Liver (tissue), 8 donors: ENCODE measurements at regions not wholly inside any gene's neighbourhood (a gene's known extent, or its start where the extent isn't known, plus 50 kb on each side); places are given as distances from the start of the nearest gene placed in this dataset.

Experiments
- DNase-seq: peaks from one replicate; pipeline ENCODE4 v3.0.0-alpha.2; 2017; ENCODE audit warnings: low spot score
- H3K27ac ChIP-seq, 2 donors: one replicate each; pipeline ENCODE4 v1.7.0; 2013; ENCODE audit warnings: inconsistent platforms in 2 of 2, low read length in 2 of 2, control low read depth in 1 of 2, low read depth in 1 of 2, mild to moderate bottlenecking in 1 of 2
- H3K27me3 ChIP-seq, 4 donors: one replicate each; pipeline versions ENCODE4 v1.6.1 to v1.7.0; 2013; ENCODE audit warnings: low read length in 3 of 4, inconsistent platforms in 1 of 4, mild to moderate bottlenecking in 1 of 4, moderate library complexity in 1 of 4; ENCODE audit not compliant: control insufficient read depth in 4 of 4, insufficient read depth in 4 of 4
- H3K36me3 ChIP-seq, 4 donors: one replicate each; pipeline versions ENCODE4 v1.6.1 to v1.7.0; 2013; ENCODE audit warnings: low read length in 3 of 4, mild to moderate bottlenecking in 3 of 4, low read depth in 1 of 4, moderate library complexity in 1 of 4; ENCODE audit not compliant: control insufficient read depth in 4 of 4, insufficient read depth in 3 of 4
- H3K4me1 ChIP-seq, 4 donors: one replicate each; pipeline versions ENCODE4 v1.6.1 to v1.7.0; 2013; ENCODE audit warnings: low read length in 3 of 4, mild to moderate bottlenecking in 3 of 4, moderate library complexity in 1 of 4; ENCODE audit not compliant: control insufficient read depth in 4 of 4, insufficient read depth in 4 of 4
- H3K4me3 ChIP-seq, 3 donors: one replicate each; pipeline versions ENCODE4 v1.6.1 to v1.7.0; 2013; ENCODE audit warnings: low read length in 3 of 3, control low read depth in 1 of 3, low read depth in 1 of 3, mild to moderate bottlenecking in 1 of 3
- H3K9ac ChIP-seq, 2 donors: one replicate each; pipeline ENCODE4 v1.7.0; 2013; ENCODE audit warnings: low read length in 2 of 2, mild to moderate bottlenecking in 2 of 2, moderate library complexity in 2 of 2, control low read depth in 1 of 2, low read depth in 1 of 2
- H3K9me3 ChIP-seq, 4 donors: one replicate each; pipeline versions ENCODE4 v1.6.1 to v1.7.0; 2013; ENCODE audit warnings: low read length in 3 of 4; ENCODE audit not compliant: control insufficient read depth in 4 of 4
- CTCF ChIP-seq: fragments of 150-350 bp; IDR thresholded peaks from 2 replicates; pipeline ENCODE4 v1.5.1; 2017; ENCODE audit warnings: improper control_type of control experiment, low read depth, low read length; ENCODE audit not compliant: missing input control
- FOXA1 ChIP-seq: IDR thresholded peaks from 2 replicates; pipeline ENCODE4 v1.6.1; 2016; ENCODE audit warnings: antibody characterized with exemption
- FOXA2 ChIP-seq: IDR thresholded peaks from 2 replicates; pipeline ENCODE4 v1.6.1; 2016; ENCODE audit warnings: antibody characterized with exemption
- GABPA ChIP-seq, 2 donors: IDR thresholded peaks in 1 of 2; conservative IDR thresholded peaks in 1 of 2; 2 replicates each; pipeline ENCODE4 v1.6.1; 2016; ENCODE audit warnings: antibody characterized with exemption in 2 of 2, mild to moderate bottlenecking in 1 of 2, moderate library complexity in 1 of 2
- HNF4A ChIP-seq, 2 donors: conservative IDR thresholded peaks; 2 replicates each; pipeline ENCODE4 v1.6.1; 2016; ENCODE audit warnings: antibody characterized with exemption in 2 of 2, mild to moderate bottlenecking in 2 of 2
- HNF4G ChIP-seq: IDR thresholded peaks from 2 replicates; pipeline ENCODE4 v1.6.1; 2016; ENCODE audit warnings: antibody characterized with exemption
- JUND ChIP-seq, 2 donors: IDR thresholded peaks; 2 replicates each; pipeline ENCODE4 v1.6.1; 2016; ENCODE audit warnings: antibody characterized with exemption in 2 of 2
- MAX ChIP-seq: IDR thresholded peaks from 2 replicates; pipeline ENCODE4 v1.6.1; 2016; ENCODE audit warnings: antibody characterized with exemption
- NR2F2 ChIP-seq: IDR thresholded peaks from 2 replicates; pipeline ENCODE4 v1.6.1; 2016; ENCODE audit warnings: antibody characterized with exemption
- RAD21 ChIP-seq, 2 donors: IDR thresholded peaks; 2 replicates each; pipeline ENCODE4 v1.6.1; 2016; ENCODE audit warnings: antibody characterized with exemption in 2 of 2, mild to moderate bottlenecking in 2 of 2
- REST ChIP-seq: IDR thresholded peaks from 2 replicates; pipeline ENCODE4 v1.6.1; 2016; ENCODE audit warnings: antibody characterized with exemption, mild to moderate bottlenecking
- RXRA ChIP-seq, 2 donors: IDR thresholded peaks; 2 replicates each; pipeline ENCODE4 v1.6.1; 2017 to 2018; ENCODE audit warnings: antibody characterized with exemption in 2 of 2, mild to moderate bottlenecking in 1 of 2
- TAF1 ChIP-seq: conservative IDR thresholded peaks from 2 replicates; pipeline ENCODE4 v1.6.1; 2016; ENCODE audit warnings: antibody characterized with exemption, mild to moderate bottlenecking
- YY1 ChIP-seq: IDR thresholded peaks from 2 replicates; pipeline ENCODE4 v1.6.1; 2016; ENCODE audit warnings: antibody characterized with exemption, mild to moderate bottlenecking
- ZBTB33 ChIP-seq: IDR thresholded peaks from 2 replicates; pipeline ENCODE4 v1.6.1; 2016; ENCODE audit warnings: antibody characterized with exemption
- WGBS: extraction: QIAGEN DNeasy Blood & Tissue Kit; methylation state at CpG from one replicate; pipeline ENCODE4 v1.1.7; 2013; 5-methylcytosine and 5-hydroxymethylcytosine counted together
- donor health status: healthy.
- donor health status: healthy.
- donor health status: healthy.
- donor health status: healthy.
- donor health status: healthy.

DNA sequence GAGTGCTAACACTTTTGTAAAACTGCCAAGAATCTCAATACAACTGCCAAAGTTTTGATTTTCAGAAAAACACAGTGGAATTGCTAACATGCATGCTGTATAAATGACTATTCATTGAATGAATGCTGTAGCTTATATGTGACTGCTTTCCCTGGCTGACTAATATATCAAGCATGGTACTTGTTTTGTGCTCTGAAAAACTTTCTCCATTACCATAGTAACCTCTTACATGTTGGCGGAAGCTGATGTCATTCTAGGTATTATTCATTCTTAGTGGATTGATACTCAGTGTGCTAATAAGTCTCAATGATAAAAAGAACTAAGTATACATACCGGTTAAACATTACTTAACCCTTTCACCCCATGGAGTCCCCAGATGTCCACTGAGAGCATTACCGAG lies 166.1 kb upstream of the MYO16 start:
- 72% methylated on average over 3 of the region's 3 CpGs for WGBS
- Histone ChIP-seq H3K9ac (no peak overlapping the region), H3K27me3 (no peaks in the 10 kb centered on the region), H3K27ac (no peak overlapping the region), H3K4me3 (no peak overlapping the region), H3K36me3 (no peaks in the 10 kb centered on the region), H3K9me3 (no peaks in the 10 kb centered on the region), H3K4me1 (no peaks in the 10 kb centered on the region)
- no peak for TF ChIP-seq FOXA1
- no peak for TF ChIP-seq CTCF
- no peak for TF ChIP-seq ZBTB33
- no peak for TF ChIP-seq GABPA (IDR thresholded peaks at IDR 0.05 in 1 of 2, conservative IDR thresholded peaks at IDR 0.05 in 1 of 2)
- TF ChIP-seq TAF1: no peak
- no peak for TF ChIP-seq HNF4A (conservative IDR thresholded peaks at IDR 0.05)
- no peak for TF ChIP-seq MAX
- TF ChIP-seq REST: no peak
- no peak for TF ChIP-seq HNF4G
- no peak for TF ChIP-seq JUND (IDR thresholded peaks at IDR 0.05)
- TF ChIP-seq YY1: no peak
- no peak for TF ChIP-seq RXRA (IDR thresholded peaks at IDR 0.05)
- TF ChIP-seq NR2F2: no peak
- TF ChIP-seq RAD21 (IDR thresholded peaks at IDR 0.05): no peak
- no peak for DNase-seq

- Histone ChIP-seq H3K9ac (no peak overlapping the region), H3K36me3 (no peaks in the 10 kb centered on the region), H3K27ac (no peak overlapping the region), H3K9me3 (no peaks in the 10 kb centered on the region), H3K4me3 (no peak overlapping the region), H3K27me3 (peaks cover 0 to 7% (median 0%) of the 10 kb centered on the region in 4 donors), H3K4me1 (no peaks in the 10 kb centered on the region)
- WGBS: 71% methylated on average over 5 of the region's 5 CpGs
- TF ChIP-seq FOXA1 (no peak), GABPA (IDR thresholded peaks at IDR 0.05 in 1 of 2, conservative IDR thresholded peaks at IDR 0.05 in 1 of 2) (no peak), FOXA2 (no peak), HNF4A (conservative IDR thresholded peaks at IDR 0.05) (no peak), HNF4G (no peak)
- no peak for DNase-seq
Observed at GRCh38 chr13:108470921-108471320, 158.5 kb upstream of the MYO16 start.
